ENCODE measurements at regions not wholly inside any gene's neighbourhood (a gene's known extent, or its start where the extent isn't known, plus 50 kb on each side); places are given as distances from the start of the nearest gene placed in this dataset.

- Histone ChIP-seq H3K4me1 (ENCODE audit: control insufficient read depth, insufficient read depth, low read length) (peaks cover 5% of the 10 kb centered on the region), H3K36me3 (ENCODE audit: control insufficient read depth, insufficient read depth, low read length) (no peaks in the 10 kb centered on the region), H3K9me1 (ENCODE audit: insufficient read depth, low read length) (no peaks in the 10 kb centered on the region), H3K9ac (ENCODE audit: low read depth, low read length) (no peak overlapping the region), H3K9me3 (ENCODE audit: control insufficient read depth, insufficient read depth, low read length) (no peaks in the 10 kb centered on the region), H3K79me1 (ENCODE audit: low read depth in 1 of 2, low read length in 2 of 2) (no peaks in the 10 kb centered on the region), H2AFZ (replicated peaks; ENCODE audit: low read length, poor library complexity) (no peak overlapping the region), H4K8ac (ENCODE audit: low read depth in 2 of 2, low read length in 2 of 2) (no peak overlapping the region), H4K5ac (ENCODE audit: low read depth, low read length) (no peak overlapping the region), H3K4ac (ENCODE audit: low read depth, low read length) (no peak overlapping the region), H3K27me3 (ENCODE audit: control insufficient read depth, insufficient read depth, low read length) (no peaks in the 10 kb centered on the region; the same call in 1 of the 2 replicates), H3K4me2 (ENCODE audit: low read depth, low read length) (no peak overlapping the region), H2AK9ac (replicated peaks; ENCODE audit: low read depth, low read length, poor library complexity) (no peak overlapping the region), H2BK15ac (ENCODE audit: low read depth, low read length) (no peak overlapping the region), H3K23ac (ENCODE audit: low read depth, low read length) (no peak overlapping the region), H3K27ac (ENCODE audit: insufficient read depth, low read length) (no peak overlapping the region), H3K14ac (replicated peaks; ENCODE audit: low read depth, low read length) (no peak overlapping the region), H4K20me1 (ENCODE audit: insufficient read depth, low read length) (no peaks in the 10 kb centered on the region), H2AK5ac (ENCODE audit: low read depth, low read length) (no peak overlapping the region; the same call in 1 of the 2 replicates), H2BK20ac (ENCODE audit: low read depth, low read length) (no peak overlapping the region), H4K91ac (ENCODE audit: insufficient read depth, low read depth, low read length) (no peak overlapping the region), H3K18ac (ENCODE audit: low read depth, low read length) (no peak overlapping the region), H2BK120ac (ENCODE audit: low read depth, low read length) (no peak overlapping the region), H3K56ac (ENCODE audit: extremely low read depth, insufficient read depth, low read length) (no peak overlapping the region), H3K4me3 (ENCODE audit: insufficient read depth, low read depth, low read length) (no peak overlapping the region), H2BK5ac (ENCODE audit: low read depth, low read length, poor library complexity, severe bottlenecking) (no peak overlapping the region)
- TF ChIP-seq FOS (IDR thresholded peaks at IDR 0.05; ENCODE audit: low read depth, low read length) (no peak), MAFK (IDR thresholded peaks at IDR 0.05; ENCODE audit: low read depth, low read length) (no peak), CHD1 (IDR thresholded peaks at IDR 0.05; ENCODE audit: low read depth, low read length) (no peak), USF2 (IDR thresholded peaks at IDR 0.05; ENCODE audit: low read depth, low read length) (no peak)
- ChIA-PET POLR2A (ENCODE audit: unreplicated experiment) (no interaction called here), CTCF (no interaction called here)
- BruUV-seq (replicated peaks): no TSS peak
- intact Hi-C loops (cut with micrococcal nuclease): no loop called here
- in situ Hi-C loops (cut with MboI; ENCODE audit: low sequenced_read_pairs): no loop called here
- no peak for ATAC-seq (ENCODE audit: low read depth)
- WGBS, 2 experiments (ENCODE audit: extremely low coverage in 2 of 2, insufficient read length in 1 of 2): 95% methylated on average over 11 of the region's 16 CpGs; no CpG with 5 or more reads in 1 of the 2 experiments
- dilution Hi-C loops (cut with HindIII; ENCODE audit: low sequenced_read_pairs, unreplicated experiment): no loop called here
- no peak for DNase-seq
These were observed 103.6 kb upstream of the IER5L start for GRCh38 chr9:129281506-129282145.
